ENCODE measurements at regions not wholly inside any gene's neighbourhood (a gene's known extent, or its start where the extent isn't known, plus 50 kb on each side); places are given as distances from the start of the nearest gene placed in this dataset.
"Not testable (repeated sequence)": the region's sequence is repeated elsewhere in the genome, so short reads cannot be mapped to it uniquely, and the experiment has no call there.

DNA sequence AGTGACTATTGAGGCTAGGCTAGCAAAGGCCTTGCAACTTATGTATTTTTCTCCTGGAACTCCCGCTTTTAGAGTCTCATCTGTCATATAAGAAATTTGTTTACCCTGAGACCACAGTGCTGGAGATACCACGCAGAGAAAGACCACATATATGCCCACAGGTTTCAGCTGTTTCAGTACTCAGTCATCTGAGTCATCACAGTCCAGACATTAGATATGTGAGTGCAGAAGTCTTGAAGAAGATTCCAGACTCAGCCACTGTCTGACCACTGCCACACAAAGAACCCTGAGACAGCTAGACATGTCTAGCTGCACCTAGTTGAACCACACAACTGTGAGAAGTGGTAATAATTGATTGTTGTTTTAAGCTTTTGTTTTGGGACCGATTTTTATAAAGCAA is 648.3 kb downstream of the EPM2A start:
- DNase-seq = no peak

DNA sequence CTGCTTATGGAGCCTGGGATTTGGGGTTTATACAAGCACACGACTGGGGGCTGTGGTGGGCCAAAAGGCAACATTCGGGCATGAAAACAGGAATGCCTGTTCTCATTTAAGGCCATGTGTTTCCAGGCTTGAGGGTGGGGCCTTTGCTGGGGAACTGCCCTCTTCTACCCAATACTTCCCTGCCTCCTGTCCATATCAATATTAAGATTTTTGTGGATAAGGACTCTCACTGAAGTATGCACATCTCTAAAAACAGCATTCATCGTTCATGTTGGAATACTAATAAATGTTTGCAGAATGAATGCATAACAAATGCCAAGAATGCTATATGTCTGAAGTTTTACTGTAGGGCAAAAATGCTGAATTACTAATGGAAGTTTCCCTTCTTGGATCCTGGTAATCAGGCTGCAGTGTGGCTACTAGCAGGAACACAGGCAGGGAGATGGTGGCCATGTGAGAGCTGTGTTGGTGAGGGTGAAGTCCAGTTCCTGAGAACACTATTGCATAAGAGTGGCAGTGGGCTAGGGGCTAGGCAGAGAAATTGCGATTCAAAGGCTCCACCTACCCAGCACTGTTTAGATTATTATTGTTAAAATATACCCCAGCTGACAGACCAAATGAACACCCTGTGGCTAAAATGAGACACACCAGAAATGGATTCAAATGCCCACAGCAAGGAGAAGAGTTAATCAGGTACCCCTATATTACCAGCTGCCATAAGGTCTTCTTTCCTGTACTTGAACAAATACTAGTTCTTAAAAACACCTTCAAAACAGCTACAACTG is 644.3 kb downstream of the EPM2A start:
- DNase-seq = no peak

DNA sequence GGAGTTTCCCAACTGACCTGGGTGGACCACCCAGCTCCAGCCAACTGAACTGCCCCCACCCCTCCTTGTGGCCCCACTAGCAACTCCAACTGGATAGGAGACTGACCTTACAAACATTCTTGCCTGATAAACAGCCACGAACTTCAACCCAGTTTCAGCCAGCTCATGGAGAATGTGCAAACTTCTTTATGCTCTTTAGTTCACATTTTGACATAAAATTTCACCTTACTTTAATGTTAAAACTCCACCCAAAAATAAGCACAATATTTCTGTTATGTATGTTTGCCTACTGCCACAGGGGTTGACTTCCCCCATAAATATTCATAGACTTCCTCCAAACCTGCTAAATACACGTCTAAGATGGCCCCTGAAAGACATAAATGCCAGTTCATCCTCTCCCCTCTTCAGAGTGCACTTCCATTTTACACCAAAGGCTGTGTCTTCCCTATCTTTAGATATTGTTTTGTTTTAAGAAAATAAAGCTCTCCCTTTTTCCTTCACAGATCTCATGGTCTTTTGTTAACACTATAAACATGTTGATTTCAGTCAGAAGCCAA is 643.7 kb downstream of the EPM2A start:
- no peak for DNase-seq

DNA sequence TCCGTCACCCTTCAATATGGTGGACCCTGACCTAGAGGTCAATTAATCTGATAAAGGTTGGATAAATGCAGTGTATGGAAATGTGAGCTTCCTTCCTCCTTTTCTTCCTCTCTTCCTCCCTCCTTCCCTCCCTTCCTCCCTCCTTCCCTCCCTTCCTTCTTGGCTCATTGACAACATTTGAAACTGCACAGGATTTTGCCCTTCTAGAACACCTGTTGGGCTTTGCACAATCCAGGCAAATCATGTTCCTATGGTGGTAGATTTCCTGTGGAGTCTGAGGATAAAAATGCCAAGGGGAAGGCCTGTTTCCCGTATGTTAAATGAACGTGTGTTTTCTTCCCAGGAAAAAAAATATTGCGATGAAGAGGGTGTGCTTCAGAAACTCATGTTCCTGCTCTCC is 642.8 kb downstream of the EPM2A start:
- DNase-seq = no peak

DNA sequence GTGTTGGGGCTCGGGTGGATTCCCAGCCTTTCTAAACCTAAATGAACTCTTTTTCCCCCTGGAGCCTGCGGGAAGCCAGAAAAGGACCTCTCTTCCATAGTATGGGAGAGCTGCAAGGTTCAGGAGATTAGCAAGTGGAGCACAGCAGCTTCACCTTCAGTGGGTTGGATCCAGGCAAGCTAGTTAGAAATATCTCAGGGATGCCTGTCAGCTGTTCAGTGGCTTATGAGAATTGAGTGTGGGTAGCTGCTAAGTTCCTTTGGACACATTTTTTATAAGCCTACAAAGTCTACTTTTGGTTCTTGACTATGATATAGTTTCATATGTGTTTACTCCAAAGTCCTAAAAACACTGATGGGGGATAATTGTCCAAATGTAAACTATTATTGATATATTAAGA is 642.1 kb downstream of the EPM2A start:
- no peak for DNase-seq

DNA sequence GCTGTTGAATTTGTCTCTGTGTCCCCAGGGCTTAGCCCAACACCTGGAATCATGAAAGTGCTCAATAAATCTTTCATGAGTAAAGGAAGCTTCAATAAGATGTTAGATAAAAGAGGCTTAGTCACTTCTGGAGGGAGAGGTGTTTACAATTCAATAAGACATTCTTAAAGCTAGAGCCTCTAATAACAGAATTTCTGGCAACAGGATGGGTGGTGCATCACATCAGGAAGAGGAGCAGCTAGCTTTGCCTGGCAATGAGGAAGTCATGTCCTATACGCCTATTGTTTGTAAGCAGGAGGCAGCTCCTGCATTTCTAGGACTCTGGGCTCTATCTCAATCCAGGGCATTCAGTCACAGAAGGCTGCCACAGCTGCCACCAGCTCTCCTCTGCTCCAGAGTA is 638.5 kb downstream of the EPM2A start:
- DNase-seq = no peak

DNA sequence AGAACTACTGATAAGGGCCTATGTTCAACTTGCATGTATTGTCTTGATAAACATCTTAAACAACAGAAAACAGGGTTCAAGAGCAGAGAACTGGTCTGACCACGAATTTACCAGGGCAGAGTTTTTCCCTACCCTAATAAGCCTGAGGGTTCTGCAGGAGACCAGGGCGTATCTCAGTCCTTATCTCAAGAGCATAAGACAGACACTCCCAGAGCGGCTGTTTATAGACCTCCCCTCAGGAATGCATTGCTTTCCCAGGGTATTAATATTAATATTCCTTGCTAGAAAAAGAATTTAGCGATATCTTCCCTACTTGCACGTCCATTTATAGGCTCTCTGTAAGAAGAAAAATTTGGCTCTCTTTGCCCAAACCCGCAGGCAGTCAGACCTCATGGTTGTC is 637.2 kb downstream of the EPM2A start:
- not testable (repeated sequence) for DNase-seq

DNA sequence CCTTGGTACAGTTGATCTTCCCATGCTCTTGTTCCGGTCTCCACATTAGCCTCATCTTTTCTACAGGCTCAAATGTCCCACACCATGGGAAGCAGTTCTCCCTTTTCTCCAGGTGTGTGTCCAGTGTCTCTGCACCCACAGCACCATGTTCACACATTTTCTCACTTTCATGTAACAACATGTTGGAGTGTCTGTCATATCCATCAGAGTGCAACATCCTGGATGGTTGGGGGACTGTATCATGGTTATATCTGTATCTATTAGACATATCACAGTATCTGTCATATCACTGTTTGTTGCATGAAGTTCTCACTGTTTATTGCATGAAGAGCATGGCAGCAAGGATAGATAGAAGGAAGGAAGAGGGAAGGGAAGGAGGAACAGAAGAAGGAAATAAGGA is 635.6 kb downstream of the EPM2A start:
- DNase-seq = no peak

DNA sequence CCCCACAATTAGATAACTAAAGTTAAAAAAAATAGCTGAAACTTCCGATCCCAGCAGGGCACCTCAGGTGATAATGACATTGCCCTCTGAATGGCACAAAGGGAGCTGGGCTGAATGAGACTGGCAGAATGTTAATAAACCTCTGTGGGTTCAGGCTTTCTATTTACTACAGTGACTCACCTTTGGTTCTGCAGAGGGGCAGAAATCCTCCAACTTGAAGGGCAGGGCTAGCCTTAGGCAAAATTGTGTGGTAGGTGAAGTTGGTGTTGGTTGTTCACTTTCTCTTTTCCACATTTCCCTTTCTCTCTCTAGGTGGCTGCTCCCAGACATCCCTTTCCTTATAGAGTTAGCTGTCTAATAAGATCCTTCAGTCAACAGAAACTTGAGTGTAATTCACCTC is 625.2 kb downstream of the EPM2A start:
- DNase-seq = no peak

DNA sequence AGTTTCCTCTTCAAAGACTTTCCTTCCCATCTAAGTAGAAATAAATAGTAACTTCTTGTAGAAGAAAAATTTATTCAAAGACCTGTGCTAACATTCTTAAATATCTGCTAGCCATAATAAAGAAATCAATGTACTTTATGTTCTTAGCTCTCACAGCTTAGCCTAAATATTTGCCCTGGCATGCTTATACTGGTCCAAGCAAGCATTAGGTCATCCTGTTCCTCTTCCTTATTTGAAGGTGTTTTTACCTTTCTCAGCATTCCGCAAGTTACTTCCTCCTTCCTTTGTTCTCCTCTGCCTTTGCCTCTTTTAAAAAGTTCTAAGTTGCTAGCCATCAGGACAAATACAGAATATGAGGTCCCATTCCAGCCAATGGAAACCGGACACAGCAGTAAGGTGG is 623.9 kb downstream of the EPM2A start:
- DNase-seq = not testable (repeated sequence)

DNA sequence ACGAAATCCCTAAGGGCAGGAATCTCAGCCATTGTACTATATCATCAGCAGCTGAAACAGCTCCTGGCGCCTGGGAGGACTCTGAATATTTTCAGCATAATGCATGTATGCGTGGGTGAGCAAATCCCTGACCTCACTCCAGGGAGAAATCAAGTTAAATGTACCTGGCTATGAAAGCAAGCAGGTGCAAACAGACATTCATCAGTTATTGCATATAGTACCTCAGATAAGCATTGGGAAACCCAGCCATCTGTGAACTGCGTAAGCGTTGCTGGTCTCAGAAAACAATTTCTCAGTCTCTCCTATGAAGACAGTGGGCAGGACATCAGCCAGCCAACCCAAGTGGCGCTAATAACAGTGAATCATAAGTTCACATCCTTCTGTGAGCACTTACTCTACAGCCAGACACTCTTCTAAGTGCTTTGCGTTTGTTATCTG is 622.6 kb downstream of the EPM2A start:
- DNase-seq = no peak

DNA sequence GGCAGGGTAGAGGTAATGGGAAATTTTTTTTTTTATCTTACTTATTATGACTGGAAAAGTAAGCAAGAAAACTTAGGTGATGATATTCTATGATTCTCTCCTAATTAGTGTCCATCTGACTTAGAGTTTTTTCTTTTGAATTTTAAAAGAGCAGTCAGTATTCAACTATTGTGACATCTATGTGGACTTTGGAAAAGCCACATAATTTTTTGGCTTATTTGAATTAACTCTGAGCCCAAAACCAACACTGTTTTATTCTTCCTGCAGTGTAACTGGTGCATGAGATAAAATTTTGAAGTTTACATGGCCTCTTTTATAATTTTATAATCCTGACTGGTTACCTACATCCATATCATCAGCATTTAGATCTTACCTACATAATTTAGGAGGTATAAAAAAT is 619.7 kb downstream of the EPM2A start:
- DNase-seq = no peak

DNA sequence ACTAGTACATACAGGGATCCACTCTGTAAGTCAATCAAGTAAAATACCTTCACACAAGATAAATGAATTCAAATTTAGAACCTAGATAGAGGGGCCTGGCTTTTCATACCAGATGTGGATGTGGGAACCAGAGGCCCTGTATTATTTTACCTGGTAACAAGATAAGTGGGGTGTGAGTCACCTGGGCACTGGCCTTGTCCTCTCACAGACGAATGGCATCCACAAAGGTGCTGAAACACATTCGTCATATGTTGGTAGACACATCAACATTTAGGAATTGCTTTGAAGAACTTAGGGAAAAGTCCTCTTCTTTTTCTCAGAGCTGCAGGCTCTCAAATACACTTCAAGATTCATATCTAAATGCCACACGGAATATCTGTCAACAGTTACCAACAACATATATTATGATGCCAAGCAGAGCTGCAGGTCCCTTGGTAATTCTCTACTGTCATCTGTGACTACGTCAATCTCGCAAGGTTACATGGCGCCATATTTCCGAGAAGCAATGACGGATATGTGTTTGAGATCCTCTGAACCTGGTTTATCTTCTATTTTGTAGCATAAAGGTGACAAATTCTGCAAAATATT is 618.6 kb downstream of the EPM2A start:
- DNase-seq = no peak

DNA sequence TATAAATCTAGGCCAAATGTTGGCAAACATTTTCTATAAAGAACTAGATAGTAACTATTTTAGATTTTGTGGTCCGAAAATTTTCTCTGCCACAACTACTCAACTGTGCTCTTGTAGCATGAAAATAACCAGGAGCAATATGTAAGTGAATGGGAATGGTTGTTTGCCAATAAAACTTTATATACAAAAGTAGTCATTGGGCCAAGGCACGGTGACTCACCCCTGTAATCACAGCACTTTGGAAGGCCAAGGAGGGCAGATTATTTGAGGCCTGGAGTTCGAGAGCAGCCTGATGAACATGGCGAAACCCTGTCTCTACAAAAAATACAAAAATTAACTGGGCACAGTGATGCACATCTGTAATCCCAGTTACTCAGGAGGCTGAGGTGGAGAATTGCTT is 617.1 kb downstream of the EPM2A start:
- DNase-seq = no peak

DNA sequence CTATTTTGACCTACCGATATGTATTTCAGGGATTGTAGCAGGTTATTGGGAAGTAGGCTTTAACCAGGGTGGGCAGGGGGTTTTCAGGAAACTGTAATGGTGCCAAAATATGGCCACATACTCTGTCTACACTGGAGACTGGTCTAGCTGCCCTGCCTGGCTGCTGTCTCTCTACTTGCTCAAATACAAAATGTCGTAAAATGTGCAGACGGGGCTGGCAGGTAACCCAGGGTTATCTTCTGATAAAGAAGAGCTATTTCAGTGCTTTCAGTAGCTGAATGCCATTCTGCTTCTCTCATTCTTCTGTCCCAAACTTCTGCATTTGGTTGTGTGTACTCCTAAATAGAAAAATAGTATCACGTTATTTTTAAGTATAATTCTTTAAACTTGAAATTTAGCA is 616.2 kb downstream of the EPM2A start:
- DNase-seq = no peak

DNA sequence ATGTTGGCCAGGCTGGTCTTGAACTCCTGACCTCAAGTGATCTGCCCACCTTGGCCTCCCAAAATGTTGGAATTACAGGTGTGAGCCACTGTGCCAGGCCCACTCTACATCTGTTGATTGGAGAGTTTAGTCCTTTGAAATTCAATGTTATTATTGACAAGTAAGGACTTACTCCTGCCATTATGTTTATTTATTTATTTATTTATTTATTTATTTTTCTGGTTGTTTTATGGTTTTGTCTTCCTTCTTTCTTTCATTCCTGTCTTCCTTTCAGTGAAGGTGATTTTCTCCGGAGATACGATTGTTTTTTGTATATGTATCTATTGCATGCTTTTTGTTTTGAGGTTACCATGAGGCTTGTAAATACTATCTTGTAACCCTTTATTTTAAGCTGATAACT is 602.6 kb downstream of the EPM2A start:
- no peak for DNase-seq

DNA sequence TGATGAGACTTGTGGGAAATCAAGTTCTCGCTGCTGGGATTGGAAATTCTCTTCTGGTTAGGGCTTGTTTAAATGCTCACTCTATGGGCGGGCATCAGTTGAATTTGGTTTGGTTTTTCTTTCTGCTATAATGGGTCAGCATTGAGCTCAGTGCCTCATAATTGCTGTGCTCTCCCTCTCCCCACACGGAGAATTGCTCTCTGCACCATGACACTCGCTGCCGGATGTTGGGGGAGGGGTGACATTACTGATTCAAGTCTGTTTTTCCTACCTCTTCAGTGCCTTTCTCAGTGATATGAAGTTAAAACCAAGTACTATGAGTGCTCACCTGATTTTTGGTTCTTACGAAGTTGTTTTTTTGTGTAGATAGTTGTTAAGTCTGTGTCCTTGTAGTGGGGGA is 599.6 kb downstream of the EPM2A start:
- no peak for DNase-seq

DNA sequence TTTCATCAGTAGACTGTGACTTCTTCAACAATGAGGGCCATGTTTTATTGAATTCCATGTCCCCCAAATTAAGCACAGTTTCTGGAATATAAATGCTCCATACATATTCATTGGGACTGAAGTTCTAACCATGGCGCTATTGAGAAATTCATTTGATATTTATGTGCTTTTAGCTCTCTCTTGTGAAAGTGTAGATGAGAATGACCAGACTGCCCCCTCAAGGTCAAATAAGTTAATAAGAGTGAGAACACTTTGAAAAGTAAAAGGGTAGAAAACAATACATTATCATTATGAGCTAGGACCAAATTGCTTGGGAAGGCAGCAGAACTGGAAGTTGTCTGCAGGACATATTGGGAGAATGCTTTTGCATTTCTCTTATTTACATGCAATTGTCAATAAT is 597.9 kb downstream of the EPM2A start:
- no peak for DNase-seq

DNA sequence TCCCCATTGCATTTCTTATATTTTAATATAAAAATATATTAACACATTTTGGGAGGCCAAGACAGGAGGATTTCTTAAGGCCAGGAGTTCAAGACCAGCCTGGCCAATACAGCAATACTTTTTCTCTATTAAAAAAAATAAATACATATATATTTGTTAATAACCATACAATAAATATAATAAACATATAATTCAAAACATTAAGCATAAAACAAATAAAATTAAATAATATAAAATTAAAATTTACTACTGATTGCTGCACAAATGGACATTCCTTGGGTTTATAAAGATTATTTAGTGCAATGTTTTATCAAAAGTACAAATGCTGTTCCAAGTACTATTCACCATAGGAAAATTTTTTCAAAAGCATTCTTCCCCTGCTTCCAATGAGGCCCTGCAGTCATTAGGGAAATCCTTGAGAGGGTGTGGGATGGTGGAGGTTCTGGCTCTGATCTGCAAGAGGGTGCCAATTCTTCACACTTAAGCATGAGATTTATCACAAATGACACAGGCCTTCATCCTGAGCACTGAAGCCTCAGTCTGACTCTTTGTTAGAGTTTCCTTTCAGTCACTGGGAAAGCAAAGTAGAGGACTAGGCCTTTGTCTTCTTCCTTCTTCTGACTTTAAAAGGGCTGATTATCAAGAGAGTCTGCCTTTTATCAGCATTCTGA is 596.7 kb downstream of the EPM2A start:
- no peak for DNase-seq

DNA sequence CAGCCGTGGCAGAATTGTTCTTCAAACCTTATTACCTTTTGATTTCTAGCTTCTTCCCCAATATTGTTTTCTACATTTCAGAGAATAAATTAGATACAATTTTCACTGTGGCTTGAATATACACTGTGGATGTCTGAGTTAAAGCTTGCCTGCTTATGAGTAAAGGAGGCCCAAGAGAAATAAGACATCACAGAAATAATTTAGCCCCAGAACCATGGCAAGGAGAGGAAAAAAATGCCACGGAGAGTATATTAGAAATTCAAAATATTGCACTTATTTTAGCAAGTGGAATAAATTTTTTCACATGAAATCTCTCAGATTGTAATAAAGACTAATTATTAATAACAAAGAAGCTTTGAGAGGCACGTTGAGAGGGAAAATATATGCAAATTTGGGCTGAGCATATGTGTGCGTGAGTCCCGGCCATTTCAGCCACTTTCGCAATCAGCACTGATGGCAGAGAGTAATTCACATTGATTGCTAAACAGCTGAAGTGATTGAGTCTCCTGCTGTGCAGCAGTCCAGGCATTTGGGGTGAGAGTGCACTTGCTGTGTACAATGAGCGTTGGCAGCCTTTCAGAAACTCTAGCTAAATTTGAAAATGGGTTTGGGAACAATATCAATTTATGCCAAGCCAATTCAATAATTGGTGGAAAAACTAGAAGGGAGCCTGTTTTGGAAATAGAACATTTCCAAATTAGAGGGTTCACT is 596.0 kb downstream of the EPM2A start:
- no peak for DNase-seq

DNA sequence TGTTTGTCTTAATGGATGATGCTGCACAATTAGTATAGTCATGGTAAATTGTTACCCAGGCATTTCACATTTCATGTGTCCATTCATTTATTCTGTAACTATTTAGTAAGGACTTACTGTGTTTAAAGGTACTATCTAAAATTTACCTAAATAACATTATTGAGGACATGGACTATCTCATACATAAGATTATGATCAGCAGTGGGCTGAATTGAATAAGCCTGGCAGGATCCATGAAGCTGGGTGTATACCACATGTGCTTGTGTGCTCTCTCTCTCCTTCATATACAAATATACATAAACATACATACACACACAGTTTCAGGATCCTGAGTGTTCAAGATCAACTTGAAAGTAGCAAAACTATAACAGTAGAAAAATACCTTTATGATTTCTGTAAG is 595.4 kb downstream of the EPM2A start:
- DNase-seq = no peak

DNA sequence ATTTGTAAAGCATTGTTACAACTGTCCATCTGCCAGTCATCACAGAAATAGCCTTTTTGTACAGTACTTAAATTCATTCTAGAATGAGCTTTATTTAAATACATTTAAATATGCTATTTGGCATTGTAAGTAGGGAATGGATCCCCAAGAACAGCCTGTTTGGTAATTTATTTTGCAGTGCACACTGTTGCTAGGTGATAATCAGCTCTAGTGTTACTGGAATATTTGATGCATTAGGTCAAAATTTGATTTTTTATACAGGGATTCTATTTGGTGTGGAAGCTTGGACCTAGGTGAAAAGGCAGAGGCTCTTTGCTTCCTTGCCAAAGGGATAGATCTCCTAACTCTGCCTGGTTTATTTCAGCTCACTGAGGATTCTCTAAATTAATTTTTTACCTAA is 593.7 kb downstream of the EPM2A start:
- DNase-seq = no peak

DNA sequence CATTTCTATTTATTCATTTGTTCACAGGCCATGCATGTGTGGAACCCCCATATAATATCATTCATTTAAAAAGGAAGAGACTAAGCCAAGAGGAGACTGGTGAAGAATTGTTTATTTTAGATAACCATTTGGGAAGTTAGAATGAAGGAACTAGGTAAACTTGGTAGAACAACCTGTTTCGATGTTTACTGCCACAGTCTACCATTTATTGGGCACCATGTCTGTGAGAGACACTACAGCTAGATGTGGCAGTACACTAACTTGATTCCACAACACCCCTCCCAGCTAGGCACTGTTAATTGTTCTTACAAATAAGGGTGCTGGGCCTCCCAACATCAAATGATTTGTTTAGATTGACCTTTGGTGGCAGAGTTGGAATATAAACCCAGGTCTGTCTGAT is 592.4 kb downstream of the EPM2A start:
- no peak for DNase-seq

Data from activated CD4-positive, alpha-beta T cell treated with anti-CD3 and anti-CD28 coated beads for 4 hours (primary cell).